NT2/D1 (cell line): ENCODE measurements at regions not wholly inside any gene's neighbourhood (a gene's known extent, or its start where the extent isn't known, plus 50 kb on each side); places are given as distances from the start of the nearest gene placed in this dataset.

Source experiments
- SUZ12 ChIP-seq: IDR thresholded peaks from 2 replicates; pipeline ENCODE4 v1.6.1; 2011; ENCODE audit not compliant: insufficient read length, insufficient read depth; ENCODE audit errors: extremely low read depth
- YY1 ChIP-seq: IDR thresholded peaks from 2 replicates; pipeline ENCODE4 v1.6.1; 2011; ENCODE audit not compliant: insufficient read length, insufficient read depth
- ZNF274 ChIP-seq: IDR thresholded peaks from 2 replicates; pipeline ENCODE4 v1.6.1; 2011; ENCODE audit warnings: mild to moderate bottlenecking, low read depth, low read length

- TF ChIP-seq ZNF274 (no peak), SUZ12 (no peak), YY1 (no peak)
These were observed 175.1 kb upstream of the S1PR3 start for GRCh38 chr9:88816141-88816540.
